ENCODE measurements at regions not wholly inside any gene's neighbourhood (a gene's known extent, or its start where the extent isn't known, plus 50 kb on each side); places are given as distances from the start of the nearest gene placed in this dataset.
"Not testable (repeated sequence)": the region's sequence is repeated elsewhere in the genome, so short reads cannot be mapped to it uniquely, and the experiment has no call there.

GRCh38 chr2:16784652-16785051 is 119.0 kb upstream of the CYRIA start:
- no peak for DNase-seq

GRCh38 chr2:16777123-16777870 is 111.7 kb upstream of the CYRIA start:
- DNase-seq, result no peak

- peak in 1 of 2 experiments; percentile 16 for DNase-seq
Observed at GRCh38 chr2:16775899-16776231, 110.2 kb upstream of the CYRIA start.

GRCh38 chr2:16774980-16775898 is 109.6 kb upstream of the CYRIA start:
- DNase-seq, result peak in 1 of 2 experiments; percentile 50

GRCh38 chr2:16774091-16774490 is 108.5 kb upstream of the CYRIA start:
- no peak for DNase-seq

GRCh38 chr2:16773080-16773713 is 107.6 kb upstream of the CYRIA start:
- peak; percentile 32 to 82 for DNase-seq

GRCh38 chr2:16767789-16768476 is 102.3 kb upstream of the CYRIA start:
- no peak for DNase-seq

- no peak for DNase-seq
Observed at GRCh38 chr2:16765356-16765755, 99.7 kb upstream of the CYRIA start.

GRCh38 chr2:16764487-16764886 is 98.9 kb upstream of the CYRIA start:
- no peak for DNase-seq

- DNase-seq, result no peak
Observed at GRCh38 chr2:16763493-16763899, 97.9 kb upstream of the CYRIA start.

GRCh38 chr2:16763056-16763455 is 97.4 kb upstream of the CYRIA start:
- DNase-seq, result no peak

GRCh38 chr2:16760426-16760825 is 94.8 kb upstream of the CYRIA start:
- no peak for DNase-seq

GRCh38 chr2:16756831-16757644 is 91.4 kb upstream of the CYRIA start:
- peak in 1 of 2 experiments; percentile 63 for DNase-seq

- no peak for DNase-seq
Observed at GRCh38 chr2:16755442-16755841, 89.8 kb upstream of the CYRIA start.

GRCh38 chr2:16753025-16753424 is 87.4 kb upstream of the CYRIA start:
- not testable (repeated sequence) for DNase-seq

GRCh38 chr2:16750925-16751214 is 85.2 kb upstream of the CYRIA start:
- DNase-seq, result not testable (repeated sequence)

GRCh38 chr2:16750175-16750924 is 84.7 kb upstream of the CYRIA start:
- DNase-seq, result no peak

GRCh38 chr2:16748511-16749266 is 83.1 kb upstream of the CYRIA start:
- DNase-seq, result not testable (repeated sequence)

GRCh38 chr2:16747689-16748088 is 82.1 kb upstream of the CYRIA start:
- DNase-seq, result no peak

- no peak for DNase-seq
Observed at GRCh38 chr2:16747257-16747656, 81.6 kb upstream of the CYRIA start.

GRCh38 chr2:16746833-16747232 is 81.2 kb upstream of the CYRIA start:
- DNase-seq, result no peak

Measured in NCI-H446 (cell line).